ENCODE measurements at regions not wholly inside any gene's neighbourhood (a gene's known extent, or its start where the extent isn't known, plus 50 kb on each side); places are given as distances from the start of the nearest gene placed in this dataset.

DNA sequence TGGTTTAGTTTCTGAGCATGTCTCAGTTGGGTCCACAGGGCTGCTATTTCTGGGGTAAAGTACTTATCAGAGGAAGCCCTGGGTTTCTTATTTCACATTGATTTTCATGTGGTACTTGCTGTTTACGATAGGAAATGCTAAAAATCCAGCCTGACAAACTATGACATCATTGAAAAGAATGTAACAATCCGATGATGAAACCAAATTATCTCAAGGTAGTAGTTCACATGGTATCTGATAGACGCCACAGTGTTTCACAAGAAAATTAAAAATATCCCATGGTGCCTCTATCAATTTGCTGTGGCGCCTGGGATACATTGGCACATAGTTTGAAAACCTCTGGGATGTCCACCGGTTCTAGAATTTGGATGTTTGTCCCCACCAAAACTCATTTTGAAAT is 418.9 kb upstream of the RPS6KA3 start:
- no peak for TF ChIP-seq CTCF (IDR thresholded peaks at IDR 0.05)
- no peak for TF ChIP-seq POLR2A (IDR thresholded peaks at IDR 0.05)
